K562 (cell line): ENCODE measurements at regions not wholly inside any gene's neighbourhood (a gene's known extent, or its start where the extent isn't known, plus 50 kb on each side); places are given as distances from the start of the nearest gene placed in this dataset.

Experiments used
- ATAC-seq: fragments of 200-7000 bp; cut with Tn5 transposase; 3 replicates; pipeline ENCODE4 v1.9.1; 2020; ENCODE audit warnings: moderate library complexity
- BruUV-seq: library from RNA; stranded (reverse); fragments of 400-500 nt; replicated peaks from 2 replicates; lab custom pipeline; 2021; lab: Mats Ljungman, UMichigan
- CTCF ChIA-PET: fragments of 300-600 bp; formaldehyde crosslinking; extraction: SDS; loops from one replicate; lab custom pipeline; 2021; ENCODE audit warnings: low intra/inter-chr PET ratio; lab: Yijun Ruan, JAX
- POLR2A ChIA-PET: fragments of 300-600, 350-650 bp; sonication (Branson Sonifier 250); formaldehyde crosslinking; extraction: SDS; loops from one replicate; lab custom pipeline; 2021; ENCODE audit warnings: antibody characterized with exemption, inconsistent platforms; lab: Yijun Ruan, JAX
- DNase-seq, 4 experiments: peaks; one replicate each; pipeline versions ENCODE4 v3.0.0 to v3.0.0-alpha.2; 2011 to 2018; ENCODE audit warnings: low spot score in 3 of 4, mixed read lengths in 3 of 4; ENCODE audit errors: extremely low read depth in 1 of 4
- FAIRE-seq: peaks from 2 replicates; lab custom pipeline; 2011; peaks lifted over from hg19 to GRCh38; lab: Jason Lieb, UNC
- H2AFZ ChIP-seq: 2 replicates; pipeline ENCODE4 v1.6.0; 2011; ENCODE audit warnings: low read depth, low read length, control low read depth, inconsistent platforms
- H3K27ac ChIP-seq: fragments of 200-600 bp; 3 replicates; pipeline ENCODE4 v1.8.0; 2011; ENCODE audit warnings: low read depth, mild to moderate bottlenecking, control low read depth, inconsistent platforms, low read length, moderate library complexity, mixed read lengths; ENCODE audit errors: extremely low read depth
- H3K27me3 ChIP-seq, 2 experiments: fragments of 300-600 bp in 1 of 2; 2 replicates in 1 of 2; 3 replicates in 1 of 2; pipeline versions ENCODE4 v1.6.0 to v1.8.0; 2011; ENCODE audit warnings: inconsistent platforms in 2 of 2, low read length in 2 of 2, mild to moderate bottlenecking in 1 of 2, mixed read lengths in 1 of 2, moderate library complexity in 1 of 2; ENCODE audit not compliant: control insufficient read depth in 2 of 2, insufficient read depth in 2 of 2
- H3K36me3 ChIP-seq: fragments of 300-600 bp; 3 replicates; pipeline ENCODE4 v1.8.0; 2011; ENCODE audit warnings: mild to moderate bottlenecking, low read length, inconsistent platforms; ENCODE audit not compliant: control insufficient read depth, insufficient read depth
- H3K4me1 ChIP-seq, 2 experiments: fragments of 200-600 bp in 1 of 2; replicated peaks in 1 of 2; 2 replicates in 1 of 2; 3 replicates in 1 of 2; pipeline versions ENCODE4 v1.5.1 to v1.8.0; 2011; ENCODE audit warnings: inconsistent platforms in 2 of 2, low read length in 2 of 2, mild to moderate bottlenecking in 1 of 2, mixed read lengths in 1 of 2, moderate library complexity in 1 of 2; ENCODE audit not compliant: control insufficient read depth in 2 of 2, insufficient read depth in 2 of 2
- H3K4me2 ChIP-seq: 2 replicates; pipeline ENCODE4 v1.6.1; 2011; ENCODE audit warnings: low read length, control low read depth, inconsistent platforms, mixed read lengths; ENCODE audit not compliant: insufficient read depth
- H3K4me3 ChIP-seq: fragments of 200-600 bp; sonication (generic), shearing (Covaris generic); 2 replicates; pipeline ENCODE4 v1.5.1; 2016; ENCODE audit warnings: control low read depth, inconsistent platforms
- H3K79me2 ChIP-seq: fragments of 200-600 bp; 3 replicates; pipeline ENCODE4 v1.8.0; 2011; ENCODE audit warnings: low read length, inconsistent platforms; ENCODE audit not compliant: control insufficient read depth, insufficient read depth
- H3K9ac ChIP-seq, 2 experiments: 2 replicates each; pipeline versions ENCODE4 v1.6.0 to v1.6.1; 2011; ENCODE audit warnings: low read depth in 2 of 2, low read length in 2 of 2, control low read depth in 1 of 2, inconsistent platforms in 1 of 2, mild to moderate bottlenecking in 1 of 2, mixed read lengths in 1 of 2; ENCODE audit not compliant: insufficient read depth in 1 of 2
- H3K9me1 ChIP-seq: one replicate; pipeline ENCODE4 v1.6.0; 2011; ENCODE audit warnings: inconsistent platforms, mild to moderate bottlenecking, low read length, moderate library complexity; ENCODE audit not compliant: control insufficient read depth, insufficient read depth
- H3K9me3 ChIP-seq: replicated peaks from 2 replicates; pipeline ENCODE4 v1.5.1; 2011; ENCODE audit warnings: low read depth, low read length, inconsistent platforms; ENCODE audit not compliant: control insufficient read depth, insufficient read depth
- H4K20me1 ChIP-seq: replicated peaks from 2 replicates; pipeline ENCODE4 v1.6.1; 2011; ENCODE audit warnings: low read length, inconsistent platforms, mixed read lengths; ENCODE audit not compliant: control insufficient read depth, insufficient read depth
- ARID4B ChIP-seq: sonication (generic); formaldehyde crosslinking; IDR thresholded peaks from 2 replicates; pipeline ENCODE4 v1.8.0; 2022; ENCODE audit warnings: mild to moderate bottlenecking, missing genetic modification reagents
- BACH1 ChIP-seq: fragments of 200-800 bp; sonication (Bioruptor generic); IDR thresholded peaks from 2 replicates; pipeline ENCODE4 v1.6.1; 2016; ENCODE audit warnings: missing genetic modification characterization, missing compliant biosample characterization
- DACH1 ChIP-seq: fragments of 450-650 bp; IDR thresholded peaks from 2 replicates; pipeline ENCODE4 v1.6.1; 2018; ENCODE audit not compliant: partially characterized antibody
- MGA ChIP-seq: fragments of 450-650 bp; IDR thresholded peaks from 2 replicates; pipeline ENCODE4 v1.6.1; 2016; ENCODE audit warnings: mild to moderate bottlenecking, moderate library complexity
- NFE2L1 ChIP-seq: fragments of 450-650 bp; IDR thresholded peaks from 2 replicates; pipeline ENCODE4 v1.6.1; 2016; ENCODE audit warnings: missing genetic modification characterization, low read depth, mild to moderate bottlenecking, missing compliant biosample characterization, moderate library complexity, borderline replicate concordance
- RB1 ChIP-seq: fragments of 450-650 bp; IDR thresholded peaks from 2 replicates; pipeline ENCODE4 v1.6.1; 2017; ENCODE audit warnings: low read depth, mild to moderate bottlenecking
- ZC3H11A ChIP-seq: IDR thresholded peaks from 2 replicates; pipeline ENCODE4 v1.6.1; 2012; ENCODE audit warnings: low read depth, low read length, improper control_type of control experiment
- ZNF232 ChIP-seq: sonication (generic); formaldehyde crosslinking; IDR thresholded peaks from 2 replicates; pipeline ENCODE4 v1.8.0; 2022; ENCODE audit warnings: mild to moderate bottlenecking, missing genetic modification reagents
- WGBS: fragments of 100-300 bp; shearing (Covaris generic); methylation state at CpG from one replicate; pipeline ENCODE4 v1.1.6; 2016; ENCODE audit warnings: low coverage, mixed read lengths; ENCODE audit not compliant: insufficient coverage; ENCODE audit errors: missing lambda C conversion rate; 5-methylcytosine and 5-hydroxymethylcytosine counted together
- in situ Hi-C: fragments of 300-500 bp; cut with MboI; formaldehyde crosslinking; loops from 4 replicates; pipeline ENCODE4 v1.15.0; 2018; ENCODE audit warnings: inconsistent platforms, mixed read lengths
- intact Hi-C: fragments of 100-400 bp; cut with micrococcal nuclease; formaldehyde crosslinking; loops from 2 replicates; pipeline ENCODE4 v1.14.2; 2022

DNA sequence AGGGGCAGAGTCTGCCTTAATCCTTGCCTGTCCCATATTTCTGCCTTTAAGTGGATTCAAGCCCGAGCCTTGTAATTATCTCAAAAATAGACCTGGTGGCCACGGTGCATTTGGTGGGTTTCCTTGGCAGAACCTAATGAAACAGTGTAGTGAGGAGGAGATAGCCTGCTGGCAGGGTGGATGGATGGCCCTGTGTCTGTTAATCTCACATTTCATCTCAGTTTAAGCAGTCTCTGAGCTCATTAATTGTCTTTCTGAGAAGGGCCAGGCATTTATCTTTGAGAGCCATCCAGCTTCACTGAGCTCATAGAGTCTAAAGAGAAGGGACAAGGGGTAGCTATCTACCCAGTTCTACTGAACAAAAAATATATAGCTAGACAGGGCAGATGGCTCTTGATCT lies 364.0 kb upstream of the EEF2KMT start:
- WGBS: 0% methylated on average over 2 of the region's 2 CpGs
- Histone ChIP-seq H3K4me3 (no peak overlapping the region), H2AFZ (no peak overlapping the region), H3K79me2 (no peaks in the 10 kb centered on the region), H3K9ac (no peak overlapping the region), H3K4me2 (no peak overlapping the region), H3K36me3 (no peaks in the 10 kb centered on the region), H4K20me1 (no peaks in the 10 kb centered on the region), H3K9me1 (no peaks in the 10 kb centered on the region), H3K4me1 (no peaks in the 10 kb centered on the region), H3K27ac (no peak overlapping the region), H3K27me3 (peaks cover 3 to 12% of the 10 kb centered on the region in 2 experiments; a peak in 1 of 5 replicates), H3K9me3 (no peaks in the 10 kb centered on the region)
- ChIA-PET CTCF (no interaction called here), POLR2A (no interaction called here)
- ATAC-seq: no peak
- BruUV-seq: no TSS peak
- no peak for DNase-seq
- in situ Hi-C loops (no loop called here), intact Hi-C loops (no loop called here)
- FAIRE-seq: no peak
- TF ChIP-seq ZC3H11A: no peak
- TF ChIP-seq ZNF232 (CRISPR knock-in tag): no peak
- no peak for TF ChIP-seq MGA
- TF ChIP-seq ARID4B (CRISPR knock-in tag): no peak
- TF ChIP-seq RB1: no peak
- TF ChIP-seq NFE2L1: no peak
- TF ChIP-seq DACH1: no peak
- TF ChIP-seq BACH1: no peak
